ENCODE measurements at regions not wholly inside any gene's neighbourhood (a gene's known extent, or its start where the extent isn't known, plus 50 kb on each side); places are given as distances from the start of the nearest gene placed in this dataset.

- no peak for TF ChIP-seq CTCF (IDR thresholded peaks at IDR 0.05; ENCODE audit: low read length)
- TF ChIP-seq EZH2 (IDR thresholded peaks at IDR 0.05; ENCODE audit: borderline replicate concordance, low read length) = no peak
Measured at GRCh38 chr1:55376897-55377296, 161.7 kb upstream of the USP24 start.
